Stimulated activated CD4-positive, alpha-beta T cell treated with anti-CD3 and anti-CD28 coated beads, Interleukin-2, amount 100 ng/mL, for 24 hours (primary cell): ENCODE measurements at regions not wholly inside any gene's neighbourhood (a gene's known extent, or its start where the extent isn't known, plus 50 kb on each side); places are given as distances from the start of the nearest gene placed in this dataset.
"Not testable (repeated sequence)": the region's sequence is repeated elsewhere in the genome, so short reads cannot be mapped to it uniquely, and the experiment has no call there.

Source experiments
- DNase-seq, 2 donors: peaks; one replicate each; pipeline ENCODE4 v3.0.0-alpha.2; 2020

DNA sequence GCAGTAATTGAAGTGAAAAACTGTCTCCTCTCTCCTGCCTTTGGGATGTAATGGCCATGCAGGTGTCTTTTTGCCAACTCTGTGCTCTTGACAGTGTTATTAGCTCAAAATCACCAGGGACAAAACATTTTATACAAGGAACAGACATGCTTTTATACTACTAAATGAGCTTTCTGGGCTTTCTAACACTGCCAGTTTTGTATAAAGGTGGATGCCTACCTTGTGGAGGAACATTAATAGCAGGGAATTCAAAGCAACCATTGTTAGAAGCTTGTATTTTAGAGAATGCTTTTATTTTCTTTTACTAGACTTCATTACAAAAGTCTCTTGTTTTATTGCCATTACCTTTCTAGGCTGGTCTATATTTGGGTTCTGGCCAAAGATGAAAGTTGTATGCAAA, 54.7 kb upstream of the ARSJ start:
- DNase-seq, result no peak

DNA sequence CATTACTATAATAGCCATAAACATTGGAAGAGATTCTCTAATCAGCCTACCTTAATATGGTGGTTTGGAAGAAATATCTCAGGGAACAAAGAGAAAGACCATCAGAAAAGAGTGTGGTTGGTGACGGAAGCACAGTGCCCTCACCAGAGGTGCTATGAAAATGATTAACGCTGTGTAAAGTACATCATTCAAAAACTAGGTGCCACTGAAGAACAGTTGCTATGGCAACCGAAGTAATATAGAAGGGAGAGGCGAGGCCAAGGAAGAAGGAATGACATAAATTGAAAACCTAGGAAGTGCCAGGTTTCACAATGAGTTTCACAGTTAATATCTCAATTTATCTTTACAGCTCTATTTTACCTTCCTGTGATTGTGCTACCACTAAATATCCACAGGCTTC, 57.0 kb upstream of the ARSJ start:
- no peak for DNase-seq

DNA sequence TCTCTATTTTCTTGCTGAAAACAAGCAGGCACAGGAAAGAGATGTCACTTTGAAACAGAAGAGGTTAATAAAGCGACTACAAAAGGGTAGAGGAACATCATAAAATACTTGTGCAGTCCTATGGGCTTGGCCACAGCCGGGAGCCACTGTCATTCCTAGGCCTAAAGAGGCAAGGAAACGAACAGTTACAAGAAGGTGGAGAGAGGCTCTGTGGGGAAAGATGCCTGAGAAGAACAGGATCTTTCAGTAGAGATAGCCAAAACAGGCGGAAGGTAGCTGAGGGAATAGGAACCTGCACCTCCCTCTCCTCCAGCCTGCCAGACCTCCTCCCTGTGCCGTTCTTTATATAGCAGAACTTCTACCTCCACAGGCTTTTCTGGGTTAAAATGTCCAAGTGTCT, 57.4 kb upstream of the ARSJ start:
- no peak for DNase-seq

DNA sequence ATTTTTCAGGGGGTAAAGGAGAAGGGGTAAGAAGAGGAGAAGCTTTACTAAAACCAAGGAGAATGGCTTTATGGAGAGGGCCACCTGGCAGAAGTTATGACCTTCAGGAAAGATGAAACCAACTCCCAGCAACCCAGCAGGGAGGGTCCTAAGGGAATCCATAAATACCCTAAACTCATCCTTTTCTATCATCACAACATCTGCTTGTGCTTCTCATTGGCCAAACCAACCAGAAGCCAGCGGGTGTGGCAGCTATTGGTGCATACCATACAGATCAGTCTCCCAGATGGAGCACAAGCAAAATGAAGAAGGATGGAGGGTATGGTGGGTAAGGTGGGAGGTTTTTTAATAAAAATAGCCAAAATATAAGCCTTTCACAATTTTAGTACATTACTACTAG, 58.5 kb upstream of the ARSJ start:
- no peak for DNase-seq

DNA sequence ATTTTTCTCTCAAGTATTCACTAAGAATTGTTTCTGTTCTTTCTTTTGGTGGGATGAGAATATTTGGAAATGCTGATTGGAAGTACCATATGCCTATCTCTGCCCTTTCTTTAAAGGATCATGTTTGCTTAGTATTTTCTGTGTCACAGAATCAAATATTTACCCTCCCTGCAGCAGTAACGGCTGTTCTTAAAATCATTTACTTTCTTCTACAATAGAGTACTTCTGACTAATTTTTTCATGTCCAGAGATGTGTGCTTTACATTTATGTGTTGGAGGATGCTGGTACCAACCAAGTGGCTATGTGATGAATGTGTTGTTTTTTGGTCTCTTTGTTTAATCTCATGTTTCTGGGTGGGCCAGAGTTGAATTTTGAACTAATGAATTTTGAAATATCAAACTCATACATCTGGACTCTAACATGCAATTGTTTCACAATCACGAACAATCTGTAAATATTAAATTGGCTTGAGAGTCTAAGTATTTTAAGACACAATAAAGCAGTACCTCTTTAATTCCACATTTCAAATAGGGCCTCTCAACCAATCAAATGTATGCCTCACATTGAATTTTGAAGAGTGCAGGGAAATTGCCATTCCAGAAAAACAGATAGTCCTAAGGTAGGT, 59.4 kb upstream of the ARSJ start:
- DNase-seq, result no peak

DNA sequence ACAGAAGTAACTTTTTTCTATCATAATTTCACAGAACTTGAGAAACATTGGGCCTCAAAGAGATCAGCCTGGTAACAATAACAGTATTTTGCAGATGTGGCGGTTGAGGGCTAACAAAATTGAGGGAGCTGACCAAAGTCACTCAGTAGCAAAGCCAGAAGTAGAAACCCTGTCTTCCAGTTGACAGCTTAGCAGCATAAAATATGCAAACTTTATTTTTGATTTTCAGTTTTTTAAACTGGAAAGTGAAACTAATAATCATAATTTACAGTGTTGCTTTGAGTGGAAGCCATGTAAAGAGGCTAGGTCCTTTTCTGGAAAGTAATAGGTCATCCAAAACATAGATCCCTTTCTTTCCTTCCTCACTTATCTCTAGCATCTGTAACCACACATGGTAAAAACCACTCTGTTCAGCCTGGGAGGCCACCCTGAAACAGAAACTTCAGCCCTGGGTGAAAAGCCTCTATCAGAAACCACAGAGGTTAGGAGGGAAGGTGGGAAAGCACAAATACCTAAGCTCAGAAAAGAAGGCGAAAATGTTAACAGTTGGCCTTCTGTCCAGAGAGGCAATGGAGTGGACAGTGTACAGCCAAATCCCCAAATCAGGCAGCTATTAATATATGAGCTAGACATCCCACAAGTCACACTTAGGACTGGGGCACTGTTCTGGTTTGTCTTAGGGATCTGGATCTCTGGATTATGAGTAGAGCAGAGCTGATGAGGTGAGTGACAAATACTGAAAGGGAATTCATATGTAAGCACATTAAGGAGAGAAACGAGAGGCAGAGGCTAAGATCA, 61.1 kb upstream of the ARSJ start:
- no peak for DNase-seq

DNA sequence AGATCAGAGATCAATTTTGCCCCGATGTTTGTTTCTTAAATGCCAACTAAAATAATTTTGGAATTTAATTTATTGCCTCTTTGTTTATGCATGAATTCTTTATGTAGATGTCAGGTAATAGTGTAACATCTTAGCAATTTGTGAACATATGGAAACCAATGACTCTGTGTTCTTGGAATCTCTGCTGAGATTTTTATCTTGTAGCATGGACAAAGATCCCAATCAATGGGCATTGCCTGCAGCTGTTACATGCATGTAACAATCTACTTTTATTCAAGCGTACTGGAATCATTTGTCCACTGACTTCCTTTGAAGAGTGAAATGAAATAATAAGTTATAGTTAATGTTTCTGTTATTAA, 61.6 kb upstream of the ARSJ start:
- DNase-seq, result no peak

DNA sequence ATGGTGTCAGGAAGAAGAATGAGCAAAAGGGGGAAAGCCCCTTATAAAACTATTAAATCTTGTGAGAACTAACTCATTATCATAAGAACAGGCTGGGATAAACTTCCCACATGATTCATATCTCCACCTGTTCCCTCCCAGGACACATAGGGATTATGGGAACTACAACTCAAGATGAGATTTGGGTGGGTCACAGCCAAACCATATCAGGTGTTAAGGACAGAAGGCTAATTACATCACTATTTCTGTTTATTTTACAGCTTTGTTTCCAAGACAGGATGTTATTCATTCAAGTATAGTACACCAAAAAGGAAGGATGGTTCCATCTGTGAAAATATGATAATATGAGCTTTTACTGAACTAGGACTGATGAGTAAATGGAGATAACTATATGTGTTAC, 63.7 kb upstream of the ARSJ start:
- DNase-seq, result no peak

DNA sequence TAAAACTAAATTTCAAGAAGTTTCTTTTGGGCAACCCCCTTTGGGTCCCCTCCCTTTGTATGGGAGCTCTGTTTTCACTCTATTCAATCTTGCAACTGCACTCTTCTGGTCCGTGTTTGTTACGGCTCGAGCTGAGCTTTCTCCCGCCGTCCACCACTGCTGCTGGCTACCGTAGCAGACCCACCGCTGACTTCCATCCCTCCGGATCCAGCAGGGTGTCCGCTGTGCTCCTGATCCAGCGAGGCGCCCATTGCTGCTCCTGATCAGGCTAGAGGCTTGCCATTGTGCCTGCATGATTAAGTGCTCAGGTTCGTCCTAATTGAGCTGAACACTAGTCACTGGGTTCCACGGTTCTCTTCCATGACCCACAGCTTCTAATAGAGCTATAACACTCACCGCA, 64.9 kb upstream of the ARSJ start:
- DNase-seq, result not testable (repeated sequence)

DNA sequence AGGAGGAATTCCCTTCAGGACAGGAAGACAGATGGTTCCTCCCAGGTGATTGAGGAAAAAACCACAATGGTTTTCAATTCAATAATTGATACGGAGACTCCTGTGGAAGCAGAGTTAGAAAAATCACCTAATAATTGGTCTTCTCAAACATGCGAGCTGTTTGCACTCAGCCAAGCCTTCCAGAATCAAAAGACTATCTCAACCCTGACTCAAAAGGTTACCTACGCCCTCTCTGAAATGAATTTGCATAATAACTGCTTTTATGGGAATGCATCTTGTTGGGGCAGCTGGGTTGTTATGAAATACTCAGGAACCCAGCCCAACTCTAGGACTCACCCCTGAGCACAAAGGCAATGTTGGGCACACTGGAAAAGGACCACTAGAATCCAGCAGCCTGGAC, 66.9 kb upstream of the ARSJ start:
- DNase-seq, result no peak

DNA sequence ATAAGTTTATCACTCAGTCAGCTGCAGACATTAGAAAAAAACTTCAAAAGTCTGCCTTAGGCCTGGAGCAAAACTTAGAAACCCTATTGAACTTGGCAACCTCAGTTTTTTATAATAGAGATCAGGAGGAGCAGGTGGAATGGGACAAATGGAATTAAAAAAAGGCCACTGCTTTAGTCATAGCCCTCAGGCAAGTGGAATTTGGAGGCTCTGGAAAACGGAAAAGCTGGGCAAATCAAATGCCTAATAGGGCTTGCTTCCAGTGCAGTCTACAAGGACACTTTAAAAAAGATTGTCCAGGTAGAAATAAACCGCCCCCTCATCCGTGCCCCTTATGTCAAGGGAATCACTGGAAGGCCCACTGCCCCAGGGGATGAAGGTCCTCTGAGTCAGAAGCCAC, 68.7 kb upstream of the ARSJ start:
- not testable (repeated sequence) for DNase-seq

DNA sequence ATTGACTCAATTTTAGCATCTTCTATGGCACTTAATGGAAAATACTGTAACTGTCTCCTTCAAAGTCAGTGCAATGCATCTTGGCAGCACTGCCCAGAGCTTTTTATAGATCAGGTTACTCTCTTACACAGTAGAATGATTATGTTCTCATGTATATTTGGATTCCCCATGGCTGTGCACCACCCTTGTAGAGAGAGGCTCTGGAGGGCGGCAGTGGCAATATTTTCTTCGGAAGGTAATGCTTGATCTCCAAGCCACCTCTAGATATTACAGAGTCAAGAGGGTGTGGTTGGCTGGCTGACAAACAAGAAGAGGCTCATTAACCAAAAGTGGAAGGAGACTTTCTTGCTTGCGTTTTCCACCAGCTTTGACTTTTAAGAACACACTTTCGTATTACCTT, 72.8 kb upstream of the ARSJ start:
- DNase-seq, result no peak

DNA sequence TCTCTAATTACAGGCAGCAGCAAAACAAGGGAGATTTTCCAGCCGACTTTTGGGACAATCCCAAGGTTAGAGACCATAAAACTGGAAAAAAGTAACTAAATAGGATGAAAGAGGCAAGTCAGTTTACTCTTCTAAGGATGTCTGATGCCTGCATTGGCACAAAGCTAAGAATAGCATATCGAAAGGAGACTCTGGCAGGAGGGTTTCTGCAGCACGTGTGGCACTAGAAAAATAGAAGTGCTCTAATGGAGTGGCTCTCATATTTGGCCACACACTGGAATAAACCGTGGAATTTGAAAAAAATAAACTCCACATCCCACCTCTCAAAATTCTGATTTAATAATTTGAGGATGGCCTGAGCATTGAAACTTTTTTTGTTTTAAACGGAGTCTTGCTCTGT, 77.2 kb upstream of the ARSJ start:
- DNase-seq, result no peak

DNA sequence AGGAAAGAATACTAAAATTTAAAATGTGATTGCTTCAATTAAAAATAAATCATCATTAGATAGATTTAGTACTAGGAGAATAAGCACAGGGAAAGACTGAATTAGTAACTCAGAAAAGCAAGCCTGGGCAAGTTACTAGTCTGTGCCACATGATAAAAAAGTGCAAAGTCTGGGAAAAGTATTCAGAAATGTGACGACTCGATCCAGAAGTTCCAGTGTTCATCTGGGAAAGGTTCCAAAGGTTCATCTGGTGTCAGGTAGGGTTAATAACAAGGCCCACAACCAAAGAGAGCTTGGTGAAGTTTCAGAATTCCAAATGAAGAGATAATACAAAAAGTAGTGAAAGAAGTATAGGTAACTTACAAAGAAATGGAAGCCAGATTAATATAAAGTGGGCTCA, 78.3 kb upstream of the ARSJ start:
- DNase-seq, result no peak

DNA sequence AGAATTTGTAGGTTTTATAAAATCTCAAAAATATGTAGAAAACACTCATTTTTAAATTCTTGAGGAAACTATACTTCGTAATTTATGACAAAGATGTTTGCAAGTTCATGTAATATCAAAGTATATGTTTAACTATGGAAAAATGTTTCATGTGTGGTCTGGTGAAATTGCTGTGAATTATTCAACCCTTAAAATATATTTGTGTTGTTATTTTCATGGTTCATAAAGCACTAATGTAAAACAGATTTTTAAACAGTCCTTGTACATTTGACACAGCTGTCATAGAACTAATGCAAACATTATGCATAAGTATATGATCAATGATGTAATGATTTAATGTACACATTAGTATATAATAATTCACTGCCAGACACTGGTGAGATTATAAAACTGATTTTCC, 83.1 kb upstream of the ARSJ start:
- no peak for DNase-seq

DNA sequence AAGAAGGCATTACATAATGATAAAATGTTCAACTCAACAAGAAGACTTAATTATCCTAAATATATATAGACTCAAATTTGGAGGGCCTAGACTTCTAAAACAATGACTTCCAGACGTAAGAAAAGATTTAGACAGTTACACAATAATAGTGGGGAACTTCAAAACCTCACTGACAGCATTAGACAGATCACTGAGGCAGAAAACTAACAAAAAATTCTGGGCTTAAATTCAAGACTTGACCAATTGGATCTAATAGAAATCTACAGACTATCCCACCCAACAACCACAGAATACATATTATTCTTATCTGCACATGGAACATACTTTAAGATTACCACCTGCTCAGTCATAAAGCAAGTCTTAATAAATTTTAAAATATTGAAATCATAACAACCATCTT, 93.3 kb upstream of the ARSJ start:
- no peak for DNase-seq

DNA sequence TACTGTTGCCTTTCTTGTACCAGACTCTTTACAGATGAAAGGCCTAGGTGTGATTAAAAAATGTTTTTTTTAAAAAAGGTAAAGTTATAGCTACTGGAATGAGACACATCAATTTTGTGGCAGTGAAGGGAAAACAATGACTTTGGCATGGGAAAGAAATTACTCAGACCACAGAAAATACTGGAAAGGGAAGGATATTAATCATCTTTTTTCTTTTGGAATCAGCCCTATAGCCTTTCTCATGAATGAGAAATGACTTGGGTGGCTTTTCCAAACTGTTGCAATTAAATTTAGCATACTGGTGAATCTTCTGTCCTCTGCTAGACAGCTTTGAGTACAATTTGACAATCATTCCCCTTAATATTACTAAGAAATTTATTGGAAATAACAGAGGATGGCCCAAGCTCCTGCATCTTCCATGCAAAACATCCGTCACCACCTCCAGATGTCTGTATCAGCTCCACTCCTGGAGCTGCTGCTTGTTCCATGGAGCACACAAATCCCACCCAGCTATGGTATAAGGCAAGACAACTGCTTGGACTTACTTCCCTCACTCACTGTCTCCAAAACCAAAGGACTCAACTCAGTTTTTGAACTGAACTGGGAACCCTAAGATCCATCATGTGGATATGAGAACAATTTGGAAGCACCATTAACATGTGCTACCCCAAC, 97.6 kb upstream of the ARSJ start:
- DNase-seq, result no peak

DNA sequence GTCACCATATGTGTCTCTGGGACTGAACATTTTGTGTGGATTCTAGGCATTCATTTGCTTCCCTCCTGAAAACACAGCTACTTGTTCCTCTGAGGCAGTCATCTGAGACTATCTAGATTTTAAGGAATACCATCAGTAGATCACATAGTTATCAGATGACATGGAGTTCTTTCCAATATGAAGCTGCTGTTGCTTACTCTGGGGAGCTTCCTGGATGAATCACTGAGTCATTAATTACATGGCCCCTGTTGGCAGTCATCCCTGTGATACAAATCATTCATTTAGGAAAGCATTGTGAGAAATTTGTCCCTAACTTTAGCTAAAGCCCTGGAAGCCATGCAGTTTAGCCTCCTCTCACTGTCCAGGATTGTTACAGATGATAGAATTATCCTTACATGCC, 98.2 kb upstream of the ARSJ start:
- no peak for DNase-seq

DNA sequence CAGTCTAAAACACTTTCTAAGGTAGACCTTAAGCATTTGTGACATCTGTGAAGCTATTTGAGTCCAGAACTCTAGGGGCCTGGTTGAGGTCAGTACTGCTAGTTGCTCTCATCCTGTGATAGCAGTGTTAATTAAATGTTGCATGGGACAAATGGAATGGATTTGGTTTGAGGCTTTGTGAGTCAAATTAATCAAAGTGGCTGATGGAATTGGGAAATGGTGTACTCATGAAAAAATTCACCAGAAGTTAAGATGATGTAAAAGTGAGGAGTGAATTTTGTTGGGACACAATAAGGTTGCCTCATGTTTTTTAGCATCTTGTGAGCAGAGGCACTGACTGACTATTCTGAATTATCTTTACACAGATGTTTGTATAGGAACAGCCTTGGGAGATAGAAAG, 99.2 kb upstream of the ARSJ start:
- DNase-seq, result no peak

DNA sequence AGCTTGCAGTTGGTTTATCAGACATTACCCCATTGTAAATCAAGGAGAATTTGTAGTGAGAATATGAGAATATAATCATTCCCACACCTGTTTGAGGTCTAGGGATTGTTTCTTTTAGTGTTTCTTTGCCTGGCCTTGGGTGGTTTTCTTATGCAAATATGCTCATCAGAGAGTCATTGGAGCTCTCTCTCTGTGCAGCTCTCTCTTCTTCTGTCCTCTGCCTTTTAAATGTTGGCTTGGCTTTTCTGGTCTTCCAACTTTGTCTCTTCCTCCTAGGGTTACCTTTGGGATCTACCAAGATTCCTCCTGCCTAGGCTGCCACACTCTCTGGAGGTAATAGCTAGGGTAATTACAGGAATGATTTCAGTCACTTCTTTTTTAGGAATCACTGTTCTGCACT, 102.3 kb upstream of the ARSJ start:
- no peak for DNase-seq

DNA sequence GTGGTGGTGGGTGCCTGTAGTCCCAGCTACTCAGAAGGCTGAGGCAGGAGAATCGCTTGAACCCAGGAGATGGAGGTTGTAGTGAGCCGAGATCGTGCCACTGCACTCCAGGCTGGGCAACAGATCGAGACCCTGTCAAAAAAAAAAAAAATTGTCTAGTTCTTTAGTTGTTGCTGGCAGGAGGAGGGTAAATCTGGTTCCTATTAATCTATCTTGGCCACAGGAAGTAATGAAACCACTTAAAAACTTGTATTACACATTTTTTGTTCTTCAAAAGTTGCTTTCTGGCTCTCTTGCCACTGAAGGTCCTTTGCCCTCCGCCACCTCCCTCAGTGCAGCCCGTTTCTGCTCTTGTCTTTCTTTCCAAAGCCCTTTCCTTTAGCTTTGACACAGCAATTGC, 102.9 kb upstream of the ARSJ start:
- DNase-seq, result no peak

DNA sequence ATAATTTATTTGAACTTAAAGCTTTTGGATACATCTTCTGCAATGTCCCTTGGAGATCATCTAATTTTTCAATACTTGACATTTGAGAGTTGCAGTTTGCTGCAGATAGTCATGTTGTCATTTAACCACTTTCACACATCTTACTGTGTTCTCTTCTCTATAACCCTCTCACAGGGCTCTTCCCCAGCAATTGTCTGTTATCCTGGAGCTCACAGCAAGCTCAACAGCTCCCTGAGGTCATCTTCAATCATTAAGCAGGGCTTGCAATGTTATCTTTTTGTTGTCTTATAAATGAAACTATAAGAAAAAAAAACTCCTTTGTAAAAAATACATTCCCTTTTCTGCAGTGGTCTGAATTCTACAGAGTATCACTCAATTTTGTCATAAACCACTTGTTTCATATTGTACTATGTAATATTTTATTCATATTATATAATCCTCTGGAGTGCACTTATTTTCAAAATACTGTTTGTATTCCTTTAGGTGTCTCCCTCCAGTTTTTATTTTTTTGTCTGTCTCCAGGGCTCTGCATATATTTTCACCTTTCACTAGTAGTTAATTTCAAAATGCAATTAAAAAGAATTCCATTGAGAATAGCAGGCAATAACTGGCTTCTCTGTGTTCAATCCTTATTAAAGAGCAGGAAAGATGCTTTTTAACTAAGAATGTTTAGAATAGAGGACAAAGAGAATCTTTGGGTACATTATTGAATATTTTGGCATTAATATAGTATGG, 106.3 kb upstream of the ARSJ start:
- DNase-seq, result no peak

DNA sequence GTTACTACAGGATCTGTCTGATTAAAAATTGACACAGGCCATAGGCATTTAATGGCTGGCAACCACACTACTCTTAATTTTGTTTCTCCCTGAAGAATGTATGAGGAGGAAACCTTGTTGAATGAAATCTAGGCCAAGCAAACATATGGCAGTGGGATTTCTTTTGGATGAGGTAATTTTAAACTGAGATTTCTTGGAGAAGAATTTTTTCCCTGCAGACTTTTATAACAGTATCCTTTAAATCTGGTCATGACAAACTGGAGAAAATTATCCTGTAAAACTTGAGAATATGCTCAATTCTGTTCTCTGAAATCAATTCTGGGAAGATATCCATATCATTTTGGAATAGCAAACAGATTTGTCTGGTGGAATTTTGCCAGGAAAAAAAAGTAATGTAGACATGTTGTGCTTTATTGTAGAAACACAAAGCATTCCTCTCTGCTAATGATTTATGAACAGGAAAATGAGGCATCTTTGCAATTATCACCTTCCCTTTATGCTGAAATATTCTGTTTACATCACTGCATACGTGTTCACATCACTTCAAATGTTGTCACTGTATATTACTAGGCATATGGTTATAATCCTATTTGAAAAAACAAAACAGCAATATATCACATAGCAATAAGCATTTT, 108.3 kb upstream of the ARSJ start:
- no peak for DNase-seq
